ENCODE measurements at regions not wholly inside any gene's neighbourhood (a gene's known extent, or its start where the extent isn't known, plus 50 kb on each side); places are given as distances from the start of the nearest gene placed in this dataset.
A peak's percentile ranks its signal among the peaks of the same experiment; 100 is the strongest.

DNA sequence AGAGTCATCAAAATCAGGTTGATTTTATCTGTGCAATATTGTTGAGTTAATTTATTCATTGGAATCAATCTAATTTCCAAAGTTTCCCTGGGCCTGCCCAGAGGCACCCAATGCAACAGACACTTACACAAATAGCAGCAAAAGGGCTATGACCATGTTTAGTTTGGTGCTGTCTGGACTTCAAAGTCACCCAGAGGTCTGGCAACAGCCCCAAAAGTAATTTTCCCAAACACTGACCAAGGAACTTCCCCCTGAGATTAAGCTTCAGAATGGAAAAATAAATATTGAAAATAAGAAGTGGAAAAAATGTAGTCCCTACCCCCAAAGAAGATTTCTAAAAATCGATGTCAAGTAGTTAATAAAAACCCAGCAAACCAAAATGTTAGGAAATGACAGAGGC, 70.9 kb upstream of the RNF152 start:
- TF ChIP-seq, protein P1, sequence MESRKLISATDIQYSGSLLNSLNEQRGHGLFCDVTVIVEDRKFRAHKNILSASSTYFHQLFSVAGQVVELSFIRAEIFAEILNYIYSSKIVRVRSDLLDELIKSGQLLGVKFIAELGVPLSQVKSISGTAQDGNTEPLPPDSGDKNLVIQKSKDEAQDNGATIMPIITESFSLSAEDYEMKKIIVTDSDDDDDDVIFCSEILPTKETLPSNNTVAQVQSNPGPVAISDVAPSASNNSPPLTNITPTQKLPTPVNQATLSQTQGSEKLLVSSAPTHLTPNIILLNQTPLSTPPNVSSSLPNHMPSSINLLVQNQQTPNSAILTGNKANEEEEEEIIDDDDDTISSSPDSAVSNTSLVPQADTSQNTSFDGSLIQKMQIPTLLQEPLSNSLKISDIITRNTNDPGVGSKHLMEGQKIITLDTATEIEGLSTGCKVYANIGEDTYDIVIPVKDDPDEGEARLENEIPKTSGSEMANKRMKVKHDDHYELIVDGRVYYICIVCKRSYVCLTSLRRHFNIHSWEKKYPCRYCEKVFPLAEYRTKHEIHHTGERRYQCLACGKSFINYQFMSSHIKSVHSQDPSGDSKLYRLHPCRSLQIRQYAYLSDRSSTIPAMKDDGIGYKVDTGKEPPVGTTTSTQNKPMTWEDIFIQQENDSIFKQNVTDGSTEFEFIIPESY (IDR thresholded peaks at IDR 0.05), result no peak
- TF ChIP-seq FOXA1 (IDR thresholded peaks at IDR 0.05) (no peak), GABPA (IDR thresholded peaks at IDR 0.05 in 1 of 2, conservative IDR thresholded peaks at IDR 0.05 in 1 of 2) (no peak), RAD21 (IDR thresholded peaks at IDR 0.05) (peak in 1 of 2 donors; percentile 33), NR2F2 (IDR thresholded peaks at IDR 0.05) (no peak), HNF4G (IDR thresholded peaks at IDR 0.05) (no peak), SP1 (IDR thresholded peaks at IDR 0.05) (peak; percentile 52), TAF1 (conservative IDR thresholded peaks at IDR 0.05) (no peak), EGR1 (IDR thresholded peaks at IDR 0.05; ENCODE audit: low read depth in 2 of 2) (no peak), HNF4A (conservative IDR thresholded peaks at IDR 0.05) (peak in 1 of 2 donors; percentile 44), JUND (IDR thresholded peaks at IDR 0.05) (no peak), RXRA (IDR thresholded peaks at IDR 0.05) (peak; percentile 9 to 26), FOXA2 (IDR thresholded peaks at IDR 0.05) (no peak), YY1 (IDR thresholded peaks at IDR 0.05) (no peak)
- TF ChIP-seq, protein P2, sequence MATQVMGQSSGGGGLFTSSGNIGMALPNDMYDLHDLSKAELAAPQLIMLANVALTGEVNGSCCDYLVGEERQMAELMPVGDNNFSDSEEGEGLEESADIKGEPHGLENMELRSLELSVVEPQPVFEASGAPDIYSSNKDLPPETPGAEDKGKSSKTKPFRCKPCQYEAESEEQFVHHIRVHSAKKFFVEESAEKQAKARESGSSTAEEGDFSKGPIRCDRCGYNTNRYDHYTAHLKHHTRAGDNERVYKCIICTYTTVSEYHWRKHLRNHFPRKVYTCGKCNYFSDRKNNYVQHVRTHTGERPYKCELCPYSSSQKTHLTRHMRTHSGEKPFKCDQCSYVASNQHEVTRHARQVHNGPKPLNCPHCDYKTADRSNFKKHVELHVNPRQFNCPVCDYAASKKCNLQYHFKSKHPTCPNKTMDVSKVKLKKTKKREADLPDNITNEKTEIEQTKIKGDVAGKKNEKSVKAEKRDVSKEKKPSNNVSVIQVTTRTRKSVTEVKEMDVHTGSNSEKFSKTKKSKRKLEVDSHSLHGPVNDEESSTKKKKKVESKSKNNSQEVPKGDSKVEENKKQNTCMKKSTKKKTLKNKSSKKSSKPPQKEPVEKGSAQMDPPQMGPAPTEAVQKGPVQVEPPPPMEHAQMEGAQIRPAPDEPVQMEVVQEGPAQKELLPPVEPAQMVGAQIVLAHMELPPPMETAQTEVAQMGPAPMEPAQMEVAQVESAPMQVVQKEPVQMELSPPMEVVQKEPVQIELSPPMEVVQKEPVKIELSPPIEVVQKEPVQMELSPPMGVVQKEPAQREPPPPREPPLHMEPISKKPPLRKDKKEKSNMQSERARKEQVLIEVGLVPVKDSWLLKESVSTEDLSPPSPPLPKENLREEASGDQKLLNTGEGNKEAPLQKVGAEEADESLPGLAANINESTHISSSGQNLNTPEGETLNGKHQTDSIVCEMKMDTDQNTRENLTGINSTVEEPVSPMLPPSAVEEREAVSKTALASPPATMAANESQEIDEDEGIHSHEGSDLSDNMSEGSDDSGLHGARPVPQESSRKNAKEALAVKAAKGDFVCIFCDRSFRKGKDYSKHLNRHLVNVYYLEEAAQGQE (IDR thresholded peaks at IDR 0.05), result peak; percentile 67
- TF ChIP-seq, protein P3, sequence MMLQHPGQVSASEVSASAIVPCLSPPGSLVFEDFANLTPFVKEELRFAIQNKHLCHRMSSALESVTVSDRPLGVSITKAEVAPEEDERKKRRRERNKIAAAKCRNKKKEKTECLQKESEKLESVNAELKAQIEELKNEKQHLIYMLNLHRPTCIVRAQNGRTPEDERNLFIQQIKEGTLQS (IDR thresholded peaks at IDR 0.05), result no peak
- TF ChIP-seq, protein P4, sequence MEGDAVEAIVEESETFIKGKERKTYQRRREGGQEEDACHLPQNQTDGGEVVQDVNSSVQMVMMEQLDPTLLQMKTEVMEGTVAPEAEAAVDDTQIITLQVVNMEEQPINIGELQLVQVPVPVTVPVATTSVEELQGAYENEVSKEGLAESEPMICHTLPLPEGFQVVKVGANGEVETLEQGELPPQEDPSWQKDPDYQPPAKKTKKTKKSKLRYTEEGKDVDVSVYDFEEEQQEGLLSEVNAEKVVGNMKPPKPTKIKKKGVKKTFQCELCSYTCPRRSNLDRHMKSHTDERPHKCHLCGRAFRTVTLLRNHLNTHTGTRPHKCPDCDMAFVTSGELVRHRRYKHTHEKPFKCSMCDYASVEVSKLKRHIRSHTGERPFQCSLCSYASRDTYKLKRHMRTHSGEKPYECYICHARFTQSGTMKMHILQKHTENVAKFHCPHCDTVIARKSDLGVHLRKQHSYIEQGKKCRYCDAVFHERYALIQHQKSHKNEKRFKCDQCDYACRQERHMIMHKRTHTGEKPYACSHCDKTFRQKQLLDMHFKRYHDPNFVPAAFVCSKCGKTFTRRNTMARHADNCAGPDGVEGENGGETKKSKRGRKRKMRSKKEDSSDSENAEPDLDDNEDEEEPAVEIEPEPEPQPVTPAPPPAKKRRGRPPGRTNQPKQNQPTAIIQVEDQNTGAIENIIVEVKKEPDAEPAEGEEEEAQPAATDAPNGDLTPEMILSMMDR (IDR thresholded peaks at IDR 0.05; ENCODE audit: low read depth, low read length, missing input control), result no peak
- TF ChIP-seq, protein P5, sequence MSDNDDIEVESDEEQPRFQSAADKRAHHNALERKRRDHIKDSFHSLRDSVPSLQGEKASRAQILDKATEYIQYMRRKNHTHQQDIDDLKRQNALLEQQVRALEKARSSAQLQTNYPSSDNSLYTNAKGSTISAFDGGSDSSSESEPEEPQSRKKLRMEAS (IDR thresholded peaks at IDR 0.05), result no peak
- WGBS, result 51% methylated on average over 1 of the region's 1 CpG
- no peak overlapping the region for H3K27ac ChIP-seq (ENCODE audit: low read depth in 1 of 2, low read length in 2 of 2)
- DNase-seq (ENCODE audit: low spot score), result no peak
- peaks cover 0 to 12% (median 6%) of the 10 kb centered on the region in 4 donors for H3K4me1 ChIP-seq (ENCODE audit: control insufficient read depth in 4 of 4, insufficient read depth in 4 of 4, low read length in 3 of 4)
- no peak overlapping the region for H3K4me3 ChIP-seq (ENCODE audit: low read depth in 1 of 3, low read length in 3 of 3)
- H3K27me3 ChIP-seq (ENCODE audit: control insufficient read depth in 4 of 4, insufficient read depth in 4 of 4, low read length in 3 of 4), result no peaks in the 10 kb centered on the region
- H3K9ac ChIP-seq (ENCODE audit: low read depth in 1 of 2, low read length in 2 of 2), result no peak overlapping the region
- H3K36me3 ChIP-seq (ENCODE audit: control insufficient read depth in 4 of 4, insufficient read depth in 3 of 4, low read depth in 1 of 4, low read length in 3 of 4), result no peaks in the 10 kb centered on the region
- H3K9me3 ChIP-seq (ENCODE audit: control insufficient read depth in 4 of 4, low read length in 3 of 4), result no peaks in the 10 kb centered on the region
